DND-41 (cell line): ENCODE measurements at regions not wholly inside any gene's neighbourhood (a gene's known extent, or its start where the extent isn't known, plus 50 kb on each side); places are given as distances from the start of the nearest gene placed in this dataset.

Source experiments
- ATAC-seq: fragments of 200-7000 bp; cut with Tn5 transposase; 3 replicates; pipeline ENCODE4 v1.9.1; 2021; ENCODE audit warnings: low read depth; ENCODE audit not compliant: insufficient read depth
- DNase-seq: peaks from one replicate; pipeline ENCODE4 v3.0.0-alpha.2; 2020
- H2AFZ ChIP-seq: 2 replicates; pipeline ENCODE4 v1.6.0; 2012; ENCODE audit warnings: low read depth, low read length
- H3K27ac ChIP-seq: 2 replicates; pipeline ENCODE4 v1.5.1; 2012; ENCODE audit warnings: low read length, inconsistent platforms
- H3K27me3 ChIP-seq: fragments of 200-600 bp; sonication (generic); 2 replicates; pipeline ENCODE4 v1.6.0; 2012; ENCODE audit warnings: low read length, mild to moderate bottlenecking, inconsistent platforms; ENCODE audit not compliant: insufficient read depth, poor library complexity
- H3K36me3 ChIP-seq: 2 replicates; pipeline ENCODE4 v1.5.1; 2012; ENCODE audit warnings: low read length, inconsistent platforms; ENCODE audit not compliant: insufficient read depth
- H3K4me1 ChIP-seq: 2 replicates; pipeline ENCODE4 v1.5.1; 2012; ENCODE audit warnings: mild to moderate bottlenecking, low read length; ENCODE audit not compliant: insufficient read depth
- H3K4me2 ChIP-seq: 2 replicates; pipeline ENCODE4 v1.6.0; 2012; ENCODE audit warnings: mild to moderate bottlenecking, moderate library complexity, low read length, inconsistent platforms; ENCODE audit not compliant: insufficient read depth
- H3K4me3 ChIP-seq, 2 experiments: fragments of 200-600 bp in 1 of 2; shearing (Covaris generic) in 1 of 2; 2 replicates each; pipeline ENCODE4 v1.5.1; 2012 to 2016; ENCODE audit warnings: inconsistent platforms in 2 of 2, low read length in 2 of 2, mild to moderate bottlenecking in 2 of 2, low read depth in 1 of 2, moderate library complexity in 1 of 2
- H3K79me2 ChIP-seq: 2 replicates; pipeline ENCODE4 v1.6.0; 2012; ENCODE audit warnings: low read length, inconsistent platforms; ENCODE audit not compliant: insufficient read depth
- H3K9ac ChIP-seq: 2 replicates; pipeline ENCODE4 v1.6.0; 2012; ENCODE audit warnings: low read depth, mild to moderate bottlenecking, inconsistent platforms, low read length, moderate library complexity
- H3K9me3 ChIP-seq: 2 replicates; pipeline ENCODE4 v1.5.1; 2012; ENCODE audit warnings: low read length, moderate library complexity, mild to moderate bottlenecking, inconsistent platforms; ENCODE audit not compliant: insufficient read depth, severe bottlenecking
- H4K20me1 ChIP-seq: 2 replicates; pipeline ENCODE4 v1.6.0; 2012; ENCODE audit warnings: low read length; ENCODE audit not compliant: insufficient read depth
- CTCF ChIP-seq: IDR thresholded peaks from 2 replicates; pipeline ENCODE4 v1.5.1; 2012; ENCODE audit warnings: borderline replicate concordance, low read length, moderate library complexity, mild to moderate bottlenecking; ENCODE audit not compliant: poor library complexity, severe bottlenecking; ENCODE audit errors: extremely low read depth
- EZH2 ChIP-seq: IDR thresholded peaks from 3 replicates; pipeline ENCODE4 v1.6.1; 2012; ENCODE audit warnings: borderline replicate concordance, low read depth, mild to moderate bottlenecking, moderate library complexity, low read length, inconsistent platforms; ENCODE audit not compliant: severe bottlenecking

GRCh38 chr13:111418101-111418500 is 97.7 kb downstream of the TEX29 start:
- H3K36me3 ChIP-seq: no peaks in the 10 kb centered on the region
- ATAC-seq: no peak
- no peak overlapping the region for H2AFZ ChIP-seq
- TF ChIP-seq EZH2 (no peak), CTCF (no peak)
- no peaks in the 10 kb centered on the region for H3K4me1 ChIP-seq
- DNase-seq: no peak
- H3K27me3 ChIP-seq: peaks cover 12% of the 10 kb centered on the region
- no peaks in the 10 kb centered on the region for H4K20me1 ChIP-seq
- no peaks in the 10 kb centered on the region for H3K79me2 ChIP-seq
- H3K9ac ChIP-seq: no peak overlapping the region
- no peak overlapping the region for H3K4me3 ChIP-seq
- H3K4me2 ChIP-seq: no peak overlapping the region
- H3K9me3 ChIP-seq: no peaks in the 10 kb centered on the region
- H3K27ac ChIP-seq: no peak overlapping the region

- DNase-seq (no peak), ATAC-seq (no peak)
- no peak overlapping the region for H3K4me3 ChIP-seq
- H3K27me3 ChIP-seq: peaks cover 10% of the 10 kb centered on the region
- no peaks in the 10 kb centered on the region for H3K9me3 ChIP-seq
- H3K79me2 ChIP-seq: no peaks in the 10 kb centered on the region
- H3K36me3 ChIP-seq: no peaks in the 10 kb centered on the region
- no peaks in the 10 kb centered on the region for H3K4me1 ChIP-seq
- no peaks in the 10 kb centered on the region; the same call in 1 of the 2 replicates for H4K20me1 ChIP-seq
- no peak overlapping the region for H3K9ac ChIP-seq
- no peak overlapping the region for H3K4me2 ChIP-seq
- no peak overlapping the region for H3K27ac ChIP-seq
- TF ChIP-seq EZH2 (no peak), CTCF (no peak)
- no peak overlapping the region for H2AFZ ChIP-seq
Measured at GRCh38 chr13:111420113-111420876, 99.9 kb downstream of the TEX29 start.

- DNase-seq: no peak
- no peak overlapping the region for H3K4me2 ChIP-seq
- no peak overlapping the region for H3K27ac ChIP-seq
- no peaks in the 10 kb centered on the region for H3K9me3 ChIP-seq
- no peak for TF ChIP-seq EZH2
- no peak for TF ChIP-seq CTCF
- no peak for ATAC-seq
- H2AFZ ChIP-seq: no peak overlapping the region
- H3K27me3 ChIP-seq: peaks cover 15% of the 10 kb centered on the region
- H3K4me1 ChIP-seq: no peaks in the 10 kb centered on the region
- H4K20me1 ChIP-seq: no peaks in the 10 kb centered on the region; the same call in 1 of the 2 replicates
- H3K36me3 ChIP-seq: no peaks in the 10 kb centered on the region
- no peak overlapping the region for H3K4me3 ChIP-seq
- H3K9ac ChIP-seq: no peak overlapping the region
- H3K79me2 ChIP-seq: no peaks in the 10 kb centered on the region
Measured at GRCh38 chr13:111421216-111421615, 100.8 kb downstream of the TEX29 start.

GRCh38 chr13:111422348-111422747 is 101.9 kb downstream of the TEX29 start:
- H3K9me3 ChIP-seq: no peaks in the 10 kb centered on the region
- ATAC-seq (no peak), DNase-seq (no peak)
- H2AFZ ChIP-seq: no peak overlapping the region
- no peak overlapping the region for H3K4me2 ChIP-seq
- H3K79me2 ChIP-seq: no peaks in the 10 kb centered on the region
- H3K9ac ChIP-seq: no peak overlapping the region
- TF ChIP-seq EZH2 (no peak), CTCF (no peak)
- no peak overlapping the region for H3K4me3 ChIP-seq
- H3K36me3 ChIP-seq: no peaks in the 10 kb centered on the region
- no peak overlapping the region for H3K27ac ChIP-seq
- no peaks in the 10 kb centered on the region; the same call in 1 of the 2 replicates for H4K20me1 ChIP-seq
- H3K27me3 ChIP-seq: peaks cover 12% of the 10 kb centered on the region
- H3K4me1 ChIP-seq: no peaks in the 10 kb centered on the region
